IMR-90 (cell line): ENCODE measurements at regions not wholly inside any gene's neighbourhood (a gene's known extent, or its start where the extent isn't known, plus 50 kb on each side); places are given as distances from the start of the nearest gene placed in this dataset.

Experiments
- ATAC-seq: fragments of 200-7000 bp; cut with Tn5 transposase; 2 replicates; pipeline ENCODE4 v1.9.1; 2020; ENCODE audit warnings: low read depth, mild to moderate bottlenecking, moderate library complexity
- BruUV-seq: library from RNA; stranded (reverse); fragments of 400-500 nt; replicated peaks from 2 replicates; lab custom pipeline; 2021; lab: Mats Ljungman, UMichigan
- CTCF ChIA-PET: fragments of 300-600 bp; formaldehyde crosslinking; extraction: SDS; loops from one replicate; lab custom pipeline; 2021; ENCODE audit warnings: antibody characterized with exemption; lab: Yijun Ruan, JAX
- POLR2A ChIA-PET: fragments of 300-600 bp; sonication (Branson Sonifier 250); formaldehyde crosslinking; loops from one replicate; lab custom pipeline; 2022; ENCODE audit warnings: antibody characterized with exemption; ENCODE audit not compliant: unreplicated experiment; lab: Charles Lee
- DNase-seq: peaks from one replicate; pipeline ENCODE4 v3.0.0; 2013
- H2AFZ ChIP-seq: replicated peaks from 2 replicates; pipeline ENCODE3; 2013; ENCODE audit warnings: low read length, mild to moderate bottlenecking; ENCODE audit not compliant: poor library complexity
- H2AK5ac ChIP-seq: 2 replicates; pipeline ENCODE4 v1.6.1; 2013; ENCODE audit warnings: low read depth, low read length, inconsistent platforms
- H2AK9ac ChIP-seq: replicated peaks from 2 replicates; pipeline ENCODE3; 2013; ENCODE audit warnings: mild to moderate bottlenecking, low read depth, low read length, moderate library complexity; ENCODE audit not compliant: poor library complexity
- H2BK120ac ChIP-seq: 2 replicates; pipeline ENCODE4 v1.6.1; 2013; ENCODE audit warnings: low read depth, low read length, inconsistent platforms
- H2BK15ac ChIP-seq: 3 replicates; pipeline ENCODE4 v1.6.1; 2013; ENCODE audit warnings: low read depth, low read length, inconsistent platforms
- H2BK20ac ChIP-seq: 2 replicates; pipeline ENCODE4 v1.6.1; 2013; ENCODE audit warnings: low read depth, mild to moderate bottlenecking, inconsistent platforms, low read length, moderate library complexity
- H2BK5ac ChIP-seq: 2 replicates; pipeline ENCODE4 v1.6.1; 2013; ENCODE audit warnings: mild to moderate bottlenecking, low read depth, low read length, inconsistent platforms; ENCODE audit not compliant: poor library complexity, severe bottlenecking
- H3K14ac ChIP-seq: replicated peaks from 2 replicates; pipeline ENCODE4 v1.6.1; 2013; ENCODE audit warnings: low read depth, low read length, inconsistent platforms
- H3K18ac ChIP-seq: 2 replicates; pipeline ENCODE4 v1.6.1; 2013; ENCODE audit warnings: low read depth, low read length, control low read depth
- H3K23ac ChIP-seq: 2 replicates; pipeline ENCODE4 v1.6.1; 2013; ENCODE audit warnings: low read depth, low read length, inconsistent platforms
- H3K27ac ChIP-seq: 2 replicates; pipeline ENCODE4 v1.5.1; 2013; ENCODE audit warnings: mild to moderate bottlenecking, control low read depth, low read length; ENCODE audit not compliant: insufficient read depth
- H3K27me3 ChIP-seq: 2 replicates; pipeline ENCODE4 v1.6.1; 2013; ENCODE audit warnings: low read length; ENCODE audit not compliant: control insufficient read depth, insufficient read depth
- H3K36me3 ChIP-seq: 2 replicates; pipeline ENCODE4 v1.6.1; 2013; ENCODE audit warnings: low read length, mixed read lengths; ENCODE audit not compliant: control insufficient read depth, insufficient read depth
- H3K4ac ChIP-seq: 2 replicates; pipeline ENCODE4 v1.6.1; 2013; ENCODE audit warnings: low read depth, low read length, inconsistent platforms
- H3K4me1 ChIP-seq: 2 replicates; pipeline ENCODE4 v1.6.1; 2013; ENCODE audit warnings: low read length, mixed read lengths; ENCODE audit not compliant: control insufficient read depth, insufficient read depth
- H3K4me2 ChIP-seq: 2 replicates; pipeline ENCODE4 v1.6.1; 2013; ENCODE audit warnings: low read depth, mild to moderate bottlenecking, control low read depth, low read length, moderate library complexity
- H3K4me3 ChIP-seq: 2 replicates; pipeline ENCODE4 v1.5.1; 2013; ENCODE audit warnings: low read depth, mild to moderate bottlenecking, control low read depth, low read length, moderate library complexity; ENCODE audit not compliant: insufficient read depth
- H3K56ac ChIP-seq: 2 replicates; pipeline ENCODE4 v1.6.1; 2013; ENCODE audit warnings: low read length, inconsistent platforms; ENCODE audit not compliant: insufficient read depth; ENCODE audit errors: extremely low read depth
- H3K79me1 ChIP-seq, 2 experiments: 2 replicates each; pipeline ENCODE4 v1.6.1; 2013; ENCODE audit warnings: low read length in 2 of 2, inconsistent platforms in 1 of 2, low read depth in 1 of 2
- H3K9ac ChIP-seq: 2 replicates; pipeline ENCODE4 v1.6.1; 2013; ENCODE audit warnings: low read depth, low read length, control low read depth
- H3K9me1 ChIP-seq: 2 replicates; pipeline ENCODE4 v1.6.1; 2013; ENCODE audit warnings: low read length, inconsistent platforms; ENCODE audit not compliant: insufficient read depth
- H3K9me3 ChIP-seq: 2 replicates; pipeline ENCODE4 v1.6.1; 2013; ENCODE audit warnings: low read length; ENCODE audit not compliant: control insufficient read depth, insufficient read depth
- H4K20me1 ChIP-seq: 2 replicates; pipeline ENCODE4 v1.6.1; 2013; ENCODE audit warnings: low read length, inconsistent platforms; ENCODE audit not compliant: insufficient read depth
- H4K5ac ChIP-seq: 2 replicates; pipeline ENCODE4 v1.6.1; 2013; ENCODE audit warnings: mild to moderate bottlenecking, low read depth, low read length, control low read depth
- H4K8ac ChIP-seq, 2 experiments: 2 replicates each; pipeline ENCODE4 v1.6.1; 2013; ENCODE audit warnings: low read depth in 2 of 2, low read length in 2 of 2, control low read depth in 1 of 2, inconsistent platforms in 1 of 2
- H4K91ac ChIP-seq: 2 replicates; pipeline ENCODE4 v1.6.1; 2013; ENCODE audit warnings: low read depth, low read length, inconsistent platforms; ENCODE audit not compliant: insufficient read depth
- BHLHE40 ChIP-seq: fragments of 150-350 bp; IDR thresholded peaks from 2 replicates; pipeline ENCODE4 v1.6.1; 2016; ENCODE audit warnings: mild to moderate bottlenecking, low read depth, low read length
- CHD1 ChIP-seq: IDR thresholded peaks from 2 replicates; pipeline ENCODE4 v1.6.1; 2012; ENCODE audit warnings: low read depth, low read length, improper control_type of control experiment
- NFE2L2 ChIP-seq: fragments of 150-350 bp; IDR thresholded peaks from 2 replicates; pipeline ENCODE4 v1.6.1; 2016; ENCODE audit warnings: low read depth, mild to moderate bottlenecking, low read length
- RCOR1 ChIP-seq: IDR thresholded peaks from 2 replicates; pipeline ENCODE4 v1.6.1; 2012; ENCODE audit warnings: mild to moderate bottlenecking, low read length, improper control_type of control experiment; ENCODE audit not compliant: insufficient replicate concordance
- WGBS, 2 experiments: methylation state at CpG; one replicate each; pipeline versions ENCODE4 v1.1.5 to v1.1.7; 2013; ENCODE audit warnings: missing lambda C conversion rate in 2 of 2; ENCODE audit not compliant: insufficient read length in 1 of 2; ENCODE audit errors: extremely low coverage in 2 of 2; 5-methylcytosine and 5-hydroxymethylcytosine counted together
- dilution Hi-C: fragments of 300-500 bp; cut with HindIII; formaldehyde crosslinking; loops from one replicate; pipeline ENCODE4 v1.14.3; 2018; ENCODE audit warnings: low sequenced_read_pairs; ENCODE audit not compliant: unreplicated experiment
- in situ Hi-C: fragments of 300-500 bp; cut with MboI; formaldehyde crosslinking; loops from 3 replicates; pipeline ENCODE4 v1.14.3; 2019; ENCODE audit warnings: low sequenced_read_pairs, inconsistent platforms, mixed read lengths
- intact Hi-C: fragments of 100-400 bp; cut with micrococcal nuclease; formaldehyde crosslinking; loops from 2 replicates; pipeline ENCODE4 v1.10.0; 2022

GRCh38 chr3:99269606-99270351 lies 368.3 kb upstream of the DCBLD2 start:
- Histone ChIP-seq H4K8ac (no peak overlapping the region), H3K9ac (no peak overlapping the region), H3K4me2 (no peak overlapping the region), H2BK20ac (no peak overlapping the region), H3K18ac (no peak overlapping the region), H3K9me1 (no peaks in the 10 kb centered on the region), H2BK120ac (no peak overlapping the region), H4K20me1 (no peaks in the 10 kb centered on the region), H3K9me3 (no peaks in the 10 kb centered on the region), H3K27me3 (no peaks in the 10 kb centered on the region), H4K91ac (no peak overlapping the region), H2AK9ac (no peak overlapping the region), H3K23ac (no peak overlapping the region), H2BK15ac (no peak overlapping the region), H3K27ac (no peak overlapping the region), H3K4me1 (no peaks in the 10 kb centered on the region), H3K56ac (no peak overlapping the region), H2BK5ac (no peak overlapping the region), H3K14ac (no peak overlapping the region), H2AK5ac (no peak overlapping the region), H3K4ac (no peak overlapping the region), H4K5ac (no peak overlapping the region), H2AFZ (no peak overlapping the region), H3K4me3 (no peak overlapping the region), H3K79me1 (no peaks in the 10 kb centered on the region), H3K36me3 (no peaks in the 10 kb centered on the region)
- intact Hi-C loops: no loop called here
- WGBS, 2 experiments: 74% methylated on average over 4 of the region's 9 CpGs; no CpG with 5 or more reads in 1 of the 2 experiments
- in situ Hi-C loops: no loop called here
- DNase-seq (no peak), ATAC-seq (no peak)
- dilution Hi-C loops: no loop called here
- POLR2A ChIA-PET: no interaction called here
- no TSS peak for BruUV-seq
- CTCF ChIA-PET: no interaction called here
- no peak for TF ChIP-seq BHLHE40
- TF ChIP-seq CHD1: no peak
- no peak for TF ChIP-seq NFE2L2
- no peak for TF ChIP-seq RCOR1
